SK-N-SH (cell line): ENCODE measurements at regions not wholly inside any gene's neighbourhood (a gene's known extent, or its start where the extent isn't known, plus 50 kb on each side); places are given as distances from the start of the nearest gene placed in this dataset.

Source experiments
- CTCF ChIA-PET: fragments of 300-600, 350-600 bp; formaldehyde crosslinking; extraction: SDS; loops from one replicate; lab custom pipeline; 2021; lab: Yijun Ruan, JAX
- POLR2A ChIA-PET: fragments of 350-600 bp; sonication (Branson Sonifier 250); formaldehyde crosslinking; extraction: SDS; loops from one replicate; lab custom pipeline; 2020; ENCODE audit warnings: antibody characterized with exemption, inconsistent platforms; lab: Yijun Ruan, JAX
- DNase-seq: peaks from one replicate; pipeline ENCODE4 v3.0.0; 2012
- H2AFZ ChIP-seq: fragments of 200-600 bp; sonication (generic); 2 replicates; pipeline ENCODE4 v1.8.1; 2016; ENCODE audit warnings: antibody characterized with exemption, mild to moderate bottlenecking, low read depth
- H3F3A ChIP-seq: fragments of 200-600 bp; sonication (generic); replicated peaks from 2 replicates; pipeline ENCODE3; 2016; ENCODE audit warnings: antibody characterized with exemption, mild to moderate bottlenecking; ENCODE audit not compliant: insufficient read depth
- H3K27ac ChIP-seq, 2 experiments: fragments of 200-500 bp in 1 of 2; fragments of 200-600 bp in 1 of 2; sonication (Bioruptor generic) in 1 of 2; sonication (generic), shearing (Covaris generic) in 1 of 2; 2 replicates each; pipeline versions ENCODE4 v1.5.1 to v1.6.1; 2014 to 2016; ENCODE audit warnings: low read depth in 2 of 2, inconsistent platforms in 1 of 2, low read length in 1 of 2, mild to moderate bottlenecking in 1 of 2, mixed read lengths in 1 of 2
- H3K27me3 ChIP-seq: fragments of 200-600 bp; sonication (generic), shearing (Covaris generic); 2 replicates; pipeline ENCODE4 v1.6.1; 2016; ENCODE audit warnings: mixed run types; ENCODE audit not compliant: insufficient read depth
- H3K36me3 ChIP-seq, 2 experiments: fragments of 200-500 bp in 1 of 2; fragments of 200-600 bp in 1 of 2; sonication (Bioruptor generic) in 1 of 2; sonication (generic) in 1 of 2; replicated peaks in 1 of 2; 2 replicates each; pipeline versions ENCODE3 to v1.5.1; 2014 to 2016; ENCODE audit warnings: low read length in 1 of 2, mild to moderate bottlenecking in 1 of 2; ENCODE audit not compliant: insufficient read depth in 2 of 2, control insufficient read depth in 1 of 2
- H3K4me1 ChIP-seq, 2 experiments: fragments of 200-500 bp in 1 of 2; fragments of 200-600 bp in 1 of 2; sonication (Bioruptor generic) in 1 of 2; sonication (generic), shearing (Covaris generic) in 1 of 2; 2 replicates each; pipeline versions ENCODE4 v1.5.1 to v1.6.1; 2014 to 2016; ENCODE audit warnings: low read depth in 1 of 2, low read length in 1 of 2, mixed run types in 1 of 2; ENCODE audit not compliant: insufficient read depth in 2 of 2, control insufficient read depth in 1 of 2
- H3K4me2 ChIP-seq: fragments of 200-600 bp; sonication (generic), shearing (Covaris generic); 2 replicates; pipeline ENCODE4 v1.6.1; 2017; ENCODE audit warnings: mixed run types
- H3K4me3 ChIP-seq, 2 experiments: fragments of 200-500 bp in 1 of 2; fragments of 200-600 bp in 1 of 2; sonication (Bioruptor generic) in 1 of 2; sonication (generic), shearing (Covaris generic) in 1 of 2; 2 replicates each; pipeline versions ENCODE4 v1.5.1 to v1.8.1; 2014 to 2016; ENCODE audit warnings: low read depth in 2 of 2, inconsistent platforms in 1 of 2, low read length in 1 of 2, mild to moderate bottlenecking in 1 of 2, mixed read lengths in 1 of 2, moderate library complexity in 1 of 2
- H3K79me2 ChIP-seq: fragments of 200-600 bp; sonication (generic); 2 replicates; pipeline ENCODE4 v1.8.1; 2017; ENCODE audit warnings: mild to moderate bottlenecking; ENCODE audit not compliant: insufficient read depth
- H3K9ac ChIP-seq: fragments of 200-600 bp; sonication (generic); 2 replicates; pipeline ENCODE4 v1.6.1; 2017; ENCODE audit warnings: mixed run types
- H3K9me2 ChIP-seq: fragments of 200-600 bp; sonication (generic); 2 replicates; pipeline ENCODE4 v1.6.1; 2017; ENCODE audit warnings: mixed run types
- H3K9me3 ChIP-seq: fragments of 200-600 bp; sonication (generic); 2 replicates; pipeline ENCODE4 v1.6.1; 2017; ENCODE audit warnings: mixed run types, mild to moderate bottlenecking, moderate library complexity
- H4K20me1 ChIP-seq: fragments of 200-600 bp; sonication (generic); 2 replicates; pipeline ENCODE4 v1.6.1; 2017; ENCODE audit warnings: mild to moderate bottlenecking, mixed run types; ENCODE audit not compliant: insufficient read depth
- ELF1 ChIP-seq: IDR thresholded peaks from 2 replicates; pipeline ENCODE4 v1.4.0; 2012
- EP300 ChIP-seq, 2 experiments: IDR thresholded peaks; 2 replicates each; pipeline versions ENCODE4 v1.4.0 to v1.6.1; 2012; ENCODE audit warnings: borderline replicate concordance in 1 of 2, low read depth in 1 of 2, low read length in 1 of 2
- EZH2phosphoT487 ChIP-seq: fragments of 200-600 bp; sonication (generic); IDR thresholded peaks from 2 replicates; pipeline ENCODE4 v1.6.1; 2017; ENCODE audit warnings: low read depth, mixed run types, mild to moderate bottlenecking, antibody characterized with exemption, moderate library complexity, borderline replicate concordance
- FOSL2 ChIP-seq: IDR thresholded peaks from 2 replicates; pipeline ENCODE4 v1.4.0; 2012; ENCODE audit warnings: low read depth, mild to moderate bottlenecking, moderate library complexity, borderline replicate concordance
- JUND ChIP-seq: IDR thresholded peaks from 2 replicates; pipeline ENCODE4 v1.4.0; 2012
- MAX ChIP-seq: IDR thresholded peaks from 2 replicates; pipeline ENCODE4 v1.4.0; 2012; ENCODE audit warnings: low read depth
- MEF2A ChIP-seq: IDR thresholded peaks from 2 replicates; pipeline ENCODE4 v1.4.0; 2012; ENCODE audit warnings: low read depth, borderline replicate concordance
- MXI1 ChIP-seq: IDR thresholded peaks from 2 replicates; pipeline ENCODE4 v1.6.1; 2012; ENCODE audit warnings: mild to moderate bottlenecking, low read depth, low read length, improper control_type of control experiment
- NFIC ChIP-seq: IDR thresholded peaks from 2 replicates; pipeline ENCODE4 v1.4.0; 2012; ENCODE audit warnings: borderline replicate concordance
- NRF1 ChIP-seq: IDR thresholded peaks from 2 replicates; pipeline ENCODE4 v1.6.1; 2012; ENCODE audit warnings: low read depth, mild to moderate bottlenecking, low read length
- POLR2AphosphoS5 ChIP-seq: IDR thresholded peaks from 2 replicates; pipeline ENCODE4 v1.6.1; 2012; ENCODE audit warnings: low read depth, low read length
- RCOR1 ChIP-seq: fragments of 150-350 bp; IDR thresholded peaks from 2 replicates; pipeline ENCODE4 v1.6.1; 2017; ENCODE audit warnings: antibody characterized with exemption, low read length
- REST ChIP-seq: IDR thresholded peaks from 2 replicates; pipeline ENCODE4 v1.6.1; 2012; ENCODE audit warnings: mild to moderate bottlenecking, low read depth, low read length, moderate library complexity
- RFX5 ChIP-seq: IDR thresholded peaks from 2 replicates; pipeline ENCODE4 v1.6.1; 2012; ENCODE audit warnings: mild to moderate bottlenecking, improper control_type of control experiment, low read length
- TCF12 ChIP-seq: IDR thresholded peaks from 2 replicates; pipeline ENCODE4 v1.4.0; 2012
- TEAD4 ChIP-seq: IDR thresholded peaks from 2 replicates; pipeline ENCODE4 v1.4.0; 2012; ENCODE audit warnings: mild to moderate bottlenecking, borderline replicate concordance; ENCODE audit not compliant: insufficient read depth
- YY1 ChIP-seq: IDR thresholded peaks from 2 replicates; pipeline ENCODE4 v1.4.0; 2012; ENCODE audit warnings: low read depth, mild to moderate bottlenecking
- WGBS: methylation state at CpG from one replicate; pipeline ENCODE4 v1.1.6; 2017; ENCODE audit warnings: low lambda C conversion rate; 5-methylcytosine and 5-hydroxymethylcytosine counted together
- TF ChIP-seq, protein P1 (sequence below): IDR thresholded peaks from 2 replicates; pipeline ENCODE4; 2012

GRCh38 chr11:86726770-86727504 lies 54.5 kb upstream of the ME3 start:
- Histone ChIP-seq H3K27ac (peak overlapping the region; percentile 53 to 62; a peak in 3 of 4 replicates), H3F3A (peaks cover 15% of the 10 kb centered on the region), H3K4me2 (0 out of 2 replicates have a peak overlapping the region, but pooled peaks have one; percentile 11), H3K79me2 (peaks cover 27% of the 10 kb centered on the region; the same call in 1 of the 2 replicates), H3K9me3 (peaks cover 11% of the 10 kb centered on the region), H2AFZ (peak overlapping the region; percentile 23; the same call in 1 of the 2 replicates), H3K9me2 (no peaks in the 10 kb centered on the region), H4K20me1 (no peaks in the 10 kb centered on the region), H3K9ac (no peak overlapping the region), H3K4me3 (no peak overlapping the region), H3K4me1 (no peaks in the 10 kb centered on the region; a peak in 2 of 4 replicates), H3K36me3 (peaks cover 0 to 20% of the 10 kb centered on the region in 2 experiments), H3K27me3 (no peaks in the 10 kb centered on the region)
- POLR2A ChIA-PET: no interaction called here
- 59% methylated on average over 5 of the region's 5 CpGs for WGBS
- CTCF ChIA-PET: no interaction called here
- TF ChIP-seq YY1 (no peak), EP300 (IDR thresholded peaks at IDR 0.05; ENCODE audit: borderline replicate concordance in 1 of 2, low read depth in 1 of 2, low read length in 1 of 2) (peak in 1 of 2 experiments; percentile 50; a peak in 1 of 4 replicates), NRF1 (no peak), TCF12 (peak; percentile 86), JUND (peak; percentile 58), MXI1 (no peak), FOSL2 (peak; percentile 16; the same call in 1 of the 2 replicates), NFIC (peak; percentile 30; the same call in 1 of the 2 replicates), TEAD4 (0 out of 2 replicates have a peak, but pooled peaks have one; percentile 35), MAX (0 out of 2 replicates have a peak, but pooled peaks have one; percentile 27)
- TF ChIP-seq, protein P1, sequence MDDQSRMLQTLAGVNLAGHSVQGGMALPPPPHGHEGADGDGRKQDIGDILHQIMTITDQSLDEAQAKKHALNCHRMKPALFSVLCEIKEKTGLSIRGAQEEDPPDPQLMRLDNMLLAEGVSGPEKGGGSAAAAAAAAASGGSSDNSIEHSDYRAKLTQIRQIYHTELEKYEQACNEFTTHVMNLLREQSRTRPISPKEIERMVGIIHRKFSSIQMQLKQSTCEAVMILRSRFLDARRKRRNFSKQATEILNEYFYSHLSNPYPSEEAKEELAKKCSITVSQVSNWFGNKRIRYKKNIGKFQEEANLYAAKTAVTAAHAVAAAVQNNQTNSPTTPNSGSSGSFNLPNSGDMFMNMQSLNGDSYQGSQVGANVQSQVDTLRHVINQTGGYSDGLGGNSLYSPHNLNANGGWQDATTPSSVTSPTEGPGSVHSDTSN: peak; percentile 85
- no peak for DNase-seq

- Histone ChIP-seq H2AFZ (no peak overlapping the region), H3F3A (peaks cover 22% of the 10 kb centered on the region), H3K79me2 (peaks cover 25% of the 10 kb centered on the region; the same call in 1 of the 2 replicates), H3K9me3 (peaks cover 11% of the 10 kb centered on the region), H3K9me2 (no peaks in the 10 kb centered on the region), H3K27me3 (no peaks in the 10 kb centered on the region), H3K4me2 (no peak overlapping the region), H3K9ac (no peak overlapping the region), H3K27ac (peak overlapping the region; percentile 53 to 62; a peak in 3 of 4 replicates), H3K4me1 (peaks cover 0 to under 1% of the 10 kb centered on the region in 2 experiments; a peak in 3 of 4 replicates), H3K36me3 (peaks cover 0 to 27% of the 10 kb centered on the region in 2 experiments), H4K20me1 (no peaks in the 10 kb centered on the region), H3K4me3 (no peak overlapping the region)
- POLR2A ChIA-PET: no interaction called here
- no peak for DNase-seq
- 88% methylated on average over 2 of the region's 2 CpGs for WGBS
- CTCF ChIA-PET: no interaction called here
- no peak for TF ChIP-seq REST
- no peak for TF ChIP-seq EZH2phosphoT487
- TF ChIP-seq YY1: no peak
- TF ChIP-seq MXI1: no peak
- no peak for TF ChIP-seq ELF1
- TF ChIP-seq TEAD4: 0 out of 2 replicates have a peak, but pooled peaks have one; percentile 38
- TF ChIP-seq JUND: peak; percentile 33; the same call in 1 of the 2 replicates
- TF ChIP-seq MEF2A: no peak
- peak in 1 of 2 experiments; percentile 43; a peak in 1 of 4 replicates for TF ChIP-seq EP300 (IDR thresholded peaks at IDR 0.05; ENCODE audit: borderline replicate concordance in 1 of 2, low read depth in 1 of 2, low read length in 1 of 2)
- TF ChIP-seq RCOR1: no peak
- TF ChIP-seq NRF1: no peak
- TF ChIP-seq NFIC: 0 out of 2 replicates have a peak, but pooled peaks have one; percentile 4
- TF ChIP-seq RFX5: no peak
- no peak for TF ChIP-seq POLR2AphosphoS5
- TF ChIP-seq FOSL2: peak; percentile 29; the same call in 1 of the 2 replicates
Observed at GRCh38 chr11:86726118-86726753, 53.8 kb upstream of the ME3 start.
